ENCODE measurements at regions not wholly inside any gene's neighbourhood (a gene's known extent, or its start where the extent isn't known, plus 50 kb on each side); places are given as distances from the start of the nearest gene placed in this dataset.
"Not testable (repeated sequence)": the region's sequence is repeated elsewhere in the genome, so short reads cannot be mapped to it uniquely, and the experiment has no call there.

DNA sequence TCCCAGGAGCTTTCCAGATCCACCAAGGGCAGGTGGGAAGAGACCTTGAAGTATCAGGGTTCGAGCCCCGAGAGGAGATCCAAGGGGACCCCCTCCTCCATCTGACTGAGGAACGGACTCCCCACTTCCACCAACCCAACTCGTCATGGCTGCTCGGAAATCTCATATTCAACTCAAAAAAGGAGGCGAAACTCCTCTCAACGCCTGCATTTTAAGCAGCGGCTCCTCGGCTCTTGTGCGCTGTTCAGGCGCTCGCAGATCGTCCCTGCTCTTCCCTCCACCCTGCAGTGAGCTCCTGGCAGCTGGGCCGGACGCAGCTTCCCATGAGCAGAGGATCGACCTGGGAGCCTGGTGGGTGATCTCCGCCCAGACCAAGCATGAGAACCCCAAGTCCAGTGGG lies 341.9 kb downstream of the ADGRD1 start:
- not testable (repeated sequence) for H3K27me3 ChIP-seq (ENCODE audit: control insufficient read depth in 3 of 3, insufficient read depth in 3 of 3, low read length in 3 of 3); H3K36me3 ChIP-seq (ENCODE audit: control insufficient read depth in 3 of 3, insufficient read depth in 2 of 3, low read depth in 1 of 3, low read length in 3 of 3); DNase-seq; H3K4me3 ChIP-seq (ENCODE audit: low read depth in 1 of 3, low read length in 3 of 3); H3K4me1 ChIP-seq (ENCODE audit: control insufficient read depth in 3 of 3, insufficient read depth in 2 of 3, low read depth in 1 of 3, low read length in 2 of 3); H3K9me3 ChIP-seq (ENCODE audit: control insufficient read depth in 2 of 2, insufficient read depth in 1 of 2, low read depth in 1 of 2, low read length in 1 of 2); FAIRE-seq; H3K27ac ChIP-seq (ENCODE audit: low read depth in 1 of 3, low read length in 2 of 3)
- WGBS, 3 donors: 86 to 89% (median 88%) methylated on average over 15 of the region's 17 CpGs

DNA sequence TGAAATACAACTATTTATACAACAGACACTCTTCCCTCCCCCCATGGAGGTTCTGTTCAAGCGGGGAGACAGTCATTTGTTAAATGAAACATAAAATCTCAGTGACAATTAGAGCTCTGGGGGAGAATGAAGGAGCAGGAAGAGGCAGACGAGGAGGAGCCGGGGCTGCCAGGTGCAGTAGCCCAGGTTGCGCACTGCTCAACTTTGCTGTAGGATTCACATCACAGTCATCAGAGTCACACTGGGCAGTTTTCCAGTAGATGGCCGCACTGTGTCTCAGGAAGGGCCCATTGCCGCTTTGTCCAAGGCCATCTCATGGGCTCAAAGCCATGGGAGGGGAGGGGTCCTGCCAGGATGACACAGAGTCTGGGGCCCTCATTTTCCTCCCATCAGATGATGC lies 342.4 kb downstream of the ADGRD1 start:
- DNase-seq: not testable (repeated sequence)

GRCh38 chr12:131296651-131297050 lies 342.9 kb downstream of the ADGRD1 start:
- H3K4me1 ChIP-seq (ENCODE audit: control insufficient read depth in 3 of 3, insufficient read depth in 2 of 3, low read depth in 1 of 3, low read length in 2 of 3); H3K9me3 ChIP-seq (ENCODE audit: control insufficient read depth in 2 of 2, insufficient read depth in 1 of 2, low read depth in 1 of 2, low read length in 1 of 2); H3K36me3 ChIP-seq (ENCODE audit: control insufficient read depth in 3 of 3, insufficient read depth in 2 of 3, low read depth in 1 of 3, low read length in 3 of 3); H3K27me3 ChIP-seq (ENCODE audit: control insufficient read depth in 3 of 3, insufficient read depth in 3 of 3, low read length in 3 of 3); FAIRE-seq; H3K4me3 ChIP-seq (ENCODE audit: low read depth in 1 of 3, low read length in 3 of 3); H3K27ac ChIP-seq (ENCODE audit: low read depth in 1 of 3, low read length in 2 of 3); DNase-seq: not testable (repeated sequence)
- 87 to 92% (median 92%) methylated on average over 11 to 14 of the region's 14 CpGs for WGBS, 3 donors

More for the DNA sequence above, 342.4 kb downstream of the ADGRD1 start:
- H3K36me3 ChIP-seq (ENCODE audit: control insufficient read depth in 3 of 3, insufficient read depth in 2 of 3, low read depth in 1 of 3, low read length in 3 of 3); FAIRE-seq; H3K9me3 ChIP-seq (ENCODE audit: control insufficient read depth in 2 of 2, insufficient read depth in 1 of 2, low read depth in 1 of 2, low read length in 1 of 2); H3K27ac ChIP-seq (ENCODE audit: low read depth in 1 of 3, low read length in 2 of 3); H3K4me3 ChIP-seq (ENCODE audit: low read depth in 1 of 3, low read length in 3 of 3); H3K27me3 ChIP-seq (ENCODE audit: control insufficient read depth in 3 of 3, insufficient read depth in 3 of 3, low read length in 3 of 3); H3K4me1 ChIP-seq (ENCODE audit: control insufficient read depth in 3 of 3, insufficient read depth in 2 of 3, low read depth in 1 of 3, low read length in 2 of 3): not testable (repeated sequence)
- 87 to 92% (median 89%) methylated on average over 5 to 6 of the region's 6 CpGs for WGBS, 3 donors

GRCh38 chr12:131298526-131299369 lies 345.0 kb downstream of the ADGRD1 start:
- not testable (repeated sequence) for H3K36me3 ChIP-seq (ENCODE audit: control insufficient read depth in 3 of 3, insufficient read depth in 2 of 3, low read depth in 1 of 3, low read length in 3 of 3); H3K4me1 ChIP-seq (ENCODE audit: control insufficient read depth in 3 of 3, insufficient read depth in 2 of 3, low read depth in 1 of 3, low read length in 2 of 3); H3K4me3 ChIP-seq (ENCODE audit: low read depth in 1 of 3, low read length in 3 of 3); H3K27ac ChIP-seq (ENCODE audit: low read depth in 1 of 3, low read length in 2 of 3); FAIRE-seq; H3K9me3 ChIP-seq (ENCODE audit: control insufficient read depth in 2 of 2, insufficient read depth in 1 of 2, low read depth in 1 of 2, low read length in 1 of 2); DNase-seq; H3K27me3 ChIP-seq (ENCODE audit: control insufficient read depth in 3 of 3, insufficient read depth in 3 of 3, low read length in 3 of 3)
- 21 to 36% (median 26%) methylated on average over 7 to 13 of the region's 83 CpGs for WGBS, 3 donors

DNA sequence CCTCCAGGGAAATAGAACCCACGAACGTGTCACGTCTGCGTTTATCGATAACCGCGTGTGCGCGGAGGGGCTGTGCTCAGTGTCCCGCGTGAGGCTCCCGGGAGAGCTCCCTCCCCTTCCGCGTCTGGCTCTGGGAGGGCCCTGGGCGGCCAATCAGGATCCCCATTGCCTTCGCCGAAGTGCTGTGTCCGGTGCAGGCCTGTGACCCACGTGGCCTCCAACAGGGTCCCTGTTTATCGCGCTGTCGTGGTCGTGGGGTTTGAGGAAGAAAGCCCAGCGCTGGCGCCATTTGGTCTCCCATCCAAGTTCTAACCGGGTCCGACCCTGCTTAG lies 345.6 kb downstream of the ADGRD1 start:
- not testable (repeated sequence) for H3K9me3 ChIP-seq (ENCODE audit: control insufficient read depth in 2 of 2, insufficient read depth in 1 of 2, low read depth in 1 of 2, low read length in 1 of 2); H3K27ac ChIP-seq (ENCODE audit: low read depth in 1 of 3, low read length in 2 of 3); H3K27me3 ChIP-seq (ENCODE audit: control insufficient read depth in 3 of 3, insufficient read depth in 3 of 3, low read length in 3 of 3); H3K4me3 ChIP-seq (ENCODE audit: low read depth in 1 of 3, low read length in 3 of 3); DNase-seq; FAIRE-seq; H3K4me1 ChIP-seq (ENCODE audit: control insufficient read depth in 3 of 3, insufficient read depth in 2 of 3, low read depth in 1 of 3, low read length in 2 of 3); H3K36me3 ChIP-seq (ENCODE audit: control insufficient read depth in 3 of 3, insufficient read depth in 2 of 3, low read depth in 1 of 3, low read length in 3 of 3)
- WGBS, 3 donors: no CpG with 5 or more reads among the region's 27 CpGs

DNA sequence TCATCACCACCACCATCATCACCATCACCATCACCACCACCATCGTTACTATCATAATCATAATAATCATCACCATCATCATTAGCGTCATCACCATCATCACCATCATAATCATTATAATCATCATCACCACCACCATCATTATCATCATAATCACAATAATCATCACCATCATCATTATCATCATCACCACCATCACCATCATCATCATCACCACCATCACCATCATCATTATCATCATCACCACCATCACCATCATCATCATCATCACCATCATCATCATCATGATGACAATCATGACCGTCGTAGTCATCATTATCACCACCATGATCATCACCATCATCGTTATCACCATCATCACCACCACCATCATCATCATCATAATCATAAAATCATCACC lies 349.9 kb downstream of the ADGRD1 start:
- H3K4me1 ChIP-seq (ENCODE audit: control insufficient read depth in 3 of 3, insufficient read depth in 2 of 3, low read depth in 1 of 3, low read length in 2 of 3); DNase-seq; H3K9me3 ChIP-seq (ENCODE audit: control insufficient read depth in 2 of 2, insufficient read depth in 1 of 2, low read depth in 1 of 2, low read length in 1 of 2); H3K27me3 ChIP-seq (ENCODE audit: control insufficient read depth in 3 of 3, insufficient read depth in 3 of 3, low read length in 3 of 3); H3K36me3 ChIP-seq (ENCODE audit: control insufficient read depth in 3 of 3, insufficient read depth in 2 of 3, low read depth in 1 of 3, low read length in 3 of 3); FAIRE-seq; H3K27ac ChIP-seq (ENCODE audit: low read depth in 1 of 3, low read length in 2 of 3); H3K4me3 ChIP-seq (ENCODE audit: low read depth in 1 of 3, low read length in 3 of 3): not testable (repeated sequence)
- WGBS, 3 donors: 62 to 87% (median 85%) methylated on average over 1 to 5 of the region's 5 CpGs

DNA sequence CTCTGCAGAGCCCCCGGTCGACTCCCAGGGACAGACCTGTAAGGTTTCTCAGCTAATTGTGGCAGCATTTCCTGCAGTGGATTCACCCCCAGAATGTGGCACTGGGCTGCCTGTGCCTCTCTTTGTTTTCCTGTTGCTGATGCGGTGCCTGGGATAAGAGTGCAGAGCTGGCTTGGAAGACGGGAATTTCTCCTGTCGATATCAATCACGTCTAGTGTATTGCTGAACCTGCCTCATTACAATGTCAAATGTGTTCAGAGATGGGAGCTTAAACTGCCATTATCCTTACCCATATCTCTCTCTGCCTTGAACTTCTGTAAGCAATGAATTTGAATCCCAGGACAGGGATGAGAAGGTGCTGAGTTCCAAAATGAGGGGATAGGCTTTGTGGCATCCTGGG lies 350.9 kb downstream of the ADGRD1 start:
- H3K4me1 ChIP-seq (ENCODE audit: control insufficient read depth in 3 of 3, insufficient read depth in 2 of 3, low read depth in 1 of 3, low read length in 2 of 3); H3K36me3 ChIP-seq (ENCODE audit: control insufficient read depth in 3 of 3, insufficient read depth in 2 of 3, low read depth in 1 of 3, low read length in 3 of 3); H3K4me3 ChIP-seq (ENCODE audit: low read depth in 1 of 3, low read length in 3 of 3); H3K27ac ChIP-seq (ENCODE audit: low read depth in 1 of 3, low read length in 2 of 3); H3K27me3 ChIP-seq (ENCODE audit: control insufficient read depth in 3 of 3, insufficient read depth in 3 of 3, low read length in 3 of 3); DNase-seq; H3K9me3 ChIP-seq (ENCODE audit: control insufficient read depth in 2 of 2, insufficient read depth in 1 of 2, low read depth in 1 of 2, low read length in 1 of 2); FAIRE-seq: not testable (repeated sequence)
- WGBS, 3 donors: 90% methylated on average over 4 of the region's 6 CpGs; no CpG with 5 or more reads in 2 of the 3 donors

- Histone ChIP-seq H3K9me3 (ENCODE audit: control insufficient read depth in 2 of 2, insufficient read depth in 1 of 2, low read depth in 1 of 2, low read length in 1 of 2) (no peaks in the 10 kb centered on the region), H3K36me3 (ENCODE audit: control insufficient read depth in 3 of 3, insufficient read depth in 2 of 3, low read depth in 1 of 3, low read length in 3 of 3) (no peaks in the 10 kb centered on the region), H3K4me1 (ENCODE audit: control insufficient read depth in 3 of 3, insufficient read depth in 2 of 3, low read depth in 1 of 3, low read length in 2 of 3) (no peaks in the 10 kb centered on the region), H3K27me3 (ENCODE audit: control insufficient read depth in 3 of 3, insufficient read depth in 3 of 3, low read length in 3 of 3) (peaks cover 0 to 5% (median 0%) of the 10 kb centered on the region in 3 donors), H3K4me3 (ENCODE audit: low read depth in 1 of 3, low read length in 3 of 3) (no peak overlapping the region), H3K27ac (ENCODE audit: low read depth in 1 of 3, low read length in 2 of 3) (no peak overlapping the region)
- 65 to 71% (median 66%) methylated on average over 5 of the region's 5 CpGs for WGBS, 3 donors
- DNase-seq: no peak
- no peak for FAIRE-seq
Measured at GRCh38 chr12:131309700-131310099, 356.0 kb downstream of the ADGRD1 start.
